GM23248 (cell line): ENCODE measurements at regions not wholly inside any gene's neighbourhood (a gene's known extent, or its start where the extent isn't known, plus 50 kb on each side); places are given as distances from the start of the nearest gene placed in this dataset.

Source experiments
- EZH2 ChIP-seq: fragments of 200-600 bp; sonication (generic); IDR thresholded peaks from 2 replicates; pipeline ENCODE4 v1.6.1; 2018; ENCODE audit warnings: antibody characterized with exemption, mild to moderate bottlenecking; ENCODE audit not compliant: insufficient read depth, poor library complexity, severe bottlenecking
- EZH2phosphoT487 ChIP-seq: fragments of 200-600 bp; sonication (generic); IDR thresholded peaks from 2 replicates; pipeline ENCODE4 v1.6.1; 2018; ENCODE audit warnings: antibody characterized with exemption, moderate library complexity, mild to moderate bottlenecking, low read depth; ENCODE audit not compliant: insufficient read depth

DNA sequence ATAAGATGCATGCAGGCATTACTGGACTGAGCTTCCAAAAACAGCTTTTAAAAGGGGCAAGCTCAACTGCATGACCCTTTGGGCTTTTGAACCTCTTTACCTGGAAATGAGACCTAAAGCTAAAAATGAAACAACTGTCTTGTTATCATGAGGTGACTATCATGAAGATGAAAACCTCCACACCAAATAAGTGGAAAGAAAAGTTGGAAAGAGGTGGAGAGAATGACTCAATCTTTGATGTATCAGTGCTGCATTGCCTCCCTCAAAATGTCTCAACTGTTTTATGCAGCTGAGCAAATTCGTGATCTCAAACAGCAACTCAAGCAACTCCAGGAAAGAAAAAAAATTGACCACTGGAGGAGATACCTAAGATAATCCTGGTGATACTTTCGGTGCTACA lies 307.1 kb downstream of the KBTBD8 start:
- TF ChIP-seq EZH2 = no peak
- TF ChIP-seq EZH2phosphoT487 = no peak
